SK-N-SH (cell line): ENCODE measurements at regions not wholly inside any gene's neighbourhood (a gene's known extent, or its start where the extent isn't known, plus 50 kb on each side); places are given as distances from the start of the nearest gene placed in this dataset.

Experiments
- CTCF ChIA-PET: fragments of 300-600, 350-600 bp; formaldehyde crosslinking; extraction: SDS; loops from one replicate; lab custom pipeline; 2021; lab: Yijun Ruan, JAX
- POLR2A ChIA-PET: fragments of 350-600 bp; sonication (Branson Sonifier 250); formaldehyde crosslinking; extraction: SDS; loops from one replicate; lab custom pipeline; 2020; ENCODE audit warnings: antibody characterized with exemption, inconsistent platforms; lab: Yijun Ruan, JAX
- DNase-seq: peaks from one replicate; pipeline ENCODE4 v3.0.0; 2012
- H2AFZ ChIP-seq: fragments of 200-600 bp; sonication (generic); 2 replicates; pipeline ENCODE4 v1.8.1; 2016; ENCODE audit warnings: antibody characterized with exemption, mild to moderate bottlenecking, low read depth
- H3F3A ChIP-seq: fragments of 200-600 bp; sonication (generic); replicated peaks from 2 replicates; pipeline ENCODE3; 2016; ENCODE audit warnings: antibody characterized with exemption, mild to moderate bottlenecking; ENCODE audit not compliant: insufficient read depth
- H3K27ac ChIP-seq, 2 experiments: fragments of 200-500 bp in 1 of 2; fragments of 200-600 bp in 1 of 2; sonication (Bioruptor generic) in 1 of 2; sonication (generic), shearing (Covaris generic) in 1 of 2; 2 replicates each; pipeline versions ENCODE4 v1.5.1 to v1.6.1; 2014 to 2016; ENCODE audit warnings: low read depth in 2 of 2, inconsistent platforms in 1 of 2, low read length in 1 of 2, mild to moderate bottlenecking in 1 of 2, mixed read lengths in 1 of 2
- H3K27me3 ChIP-seq: fragments of 200-600 bp; sonication (generic), shearing (Covaris generic); 2 replicates; pipeline ENCODE4 v1.6.1; 2016; ENCODE audit warnings: mixed run types; ENCODE audit not compliant: insufficient read depth
- H3K36me3 ChIP-seq, 2 experiments: fragments of 200-500 bp in 1 of 2; fragments of 200-600 bp in 1 of 2; sonication (Bioruptor generic) in 1 of 2; sonication (generic) in 1 of 2; replicated peaks in 1 of 2; 2 replicates each; pipeline versions ENCODE3 to v1.5.1; 2014 to 2016; ENCODE audit warnings: low read length in 1 of 2, mild to moderate bottlenecking in 1 of 2; ENCODE audit not compliant: insufficient read depth in 2 of 2, control insufficient read depth in 1 of 2
- H3K4me1 ChIP-seq, 2 experiments: fragments of 200-500 bp in 1 of 2; fragments of 200-600 bp in 1 of 2; sonication (Bioruptor generic) in 1 of 2; sonication (generic), shearing (Covaris generic) in 1 of 2; 2 replicates each; pipeline versions ENCODE4 v1.5.1 to v1.6.1; 2014 to 2016; ENCODE audit warnings: low read depth in 1 of 2, low read length in 1 of 2, mixed run types in 1 of 2; ENCODE audit not compliant: insufficient read depth in 2 of 2, control insufficient read depth in 1 of 2
- H3K4me2 ChIP-seq: fragments of 200-600 bp; sonication (generic), shearing (Covaris generic); 2 replicates; pipeline ENCODE4 v1.6.1; 2017; ENCODE audit warnings: mixed run types
- H3K4me3 ChIP-seq, 2 experiments: fragments of 200-500 bp in 1 of 2; fragments of 200-600 bp in 1 of 2; sonication (Bioruptor generic) in 1 of 2; sonication (generic), shearing (Covaris generic) in 1 of 2; 2 replicates each; pipeline versions ENCODE4 v1.5.1 to v1.8.1; 2014 to 2016; ENCODE audit warnings: low read depth in 2 of 2, inconsistent platforms in 1 of 2, low read length in 1 of 2, mild to moderate bottlenecking in 1 of 2, mixed read lengths in 1 of 2, moderate library complexity in 1 of 2
- H3K79me2 ChIP-seq: fragments of 200-600 bp; sonication (generic); 2 replicates; pipeline ENCODE4 v1.8.1; 2017; ENCODE audit warnings: mild to moderate bottlenecking; ENCODE audit not compliant: insufficient read depth
- H3K9ac ChIP-seq: fragments of 200-600 bp; sonication (generic); 2 replicates; pipeline ENCODE4 v1.6.1; 2017; ENCODE audit warnings: mixed run types
- H3K9me2 ChIP-seq: fragments of 200-600 bp; sonication (generic); 2 replicates; pipeline ENCODE4 v1.6.1; 2017; ENCODE audit warnings: mixed run types
- H3K9me3 ChIP-seq: fragments of 200-600 bp; sonication (generic); 2 replicates; pipeline ENCODE4 v1.6.1; 2017; ENCODE audit warnings: mixed run types, mild to moderate bottlenecking, moderate library complexity
- H4K20me1 ChIP-seq: fragments of 200-600 bp; sonication (generic); 2 replicates; pipeline ENCODE4 v1.6.1; 2017; ENCODE audit warnings: mild to moderate bottlenecking, mixed run types; ENCODE audit not compliant: insufficient read depth
- CHD2 ChIP-seq: fragments of 150-350 bp; IDR thresholded peaks from 2 replicates; pipeline ENCODE4 v1.6.1; 2018; ENCODE audit warnings: low read length; ENCODE audit not compliant: partially characterized antibody
- CTCF ChIP-seq: fragments of 200-600 bp; sonication (generic); IDR thresholded peaks from 2 replicates; pipeline ENCODE4 v1.6.1; 2017; ENCODE audit warnings: antibody characterized with exemption, mild to moderate bottlenecking, moderate library complexity
- EP300 ChIP-seq, 2 experiments: IDR thresholded peaks; 2 replicates each; pipeline versions ENCODE4 v1.4.0 to v1.6.1; 2012; ENCODE audit warnings: borderline replicate concordance in 1 of 2, low read depth in 1 of 2, low read length in 1 of 2
- FOSL2 ChIP-seq: IDR thresholded peaks from 2 replicates; pipeline ENCODE4 v1.4.0; 2012; ENCODE audit warnings: low read depth, mild to moderate bottlenecking, moderate library complexity, borderline replicate concordance
- GABPA ChIP-seq: IDR thresholded peaks from 2 replicates; pipeline ENCODE4 v1.4.0; 2012; ENCODE audit warnings: low read depth, mild to moderate bottlenecking
- GATA2 ChIP-seq: sonication (generic); formaldehyde crosslinking; IDR thresholded peaks from 2 replicates; pipeline ENCODE4 v1.5.0; 2020; ENCODE audit warnings: mild to moderate bottlenecking, missing genetic modification reagents
- IRF3 ChIP-seq: fragments of 150-350 bp; IDR thresholded peaks from 2 replicates; pipeline ENCODE4 v1.6.1; 2016; ENCODE audit warnings: mild to moderate bottlenecking, low read depth, low read length
- JUND ChIP-seq: IDR thresholded peaks from 2 replicates; pipeline ENCODE4 v1.4.0; 2012
- MAX ChIP-seq: IDR thresholded peaks from 2 replicates; pipeline ENCODE4 v1.4.0; 2012; ENCODE audit warnings: low read depth
- MEF2A ChIP-seq: IDR thresholded peaks from 2 replicates; pipeline ENCODE4 v1.4.0; 2012; ENCODE audit warnings: low read depth, borderline replicate concordance
- MXI1 ChIP-seq: IDR thresholded peaks from 2 replicates; pipeline ENCODE4 v1.6.1; 2012; ENCODE audit warnings: mild to moderate bottlenecking, low read depth, low read length, improper control_type of control experiment
- NFIC ChIP-seq: IDR thresholded peaks from 2 replicates; pipeline ENCODE4 v1.4.0; 2012; ENCODE audit warnings: borderline replicate concordance
- PBX3 ChIP-seq: IDR thresholded peaks from 2 replicates; pipeline ENCODE4; 2012
- POLR2AphosphoS5 ChIP-seq: IDR thresholded peaks from 2 replicates; pipeline ENCODE4 v1.6.1; 2012; ENCODE audit warnings: low read depth, low read length
- RCOR1 ChIP-seq: fragments of 150-350 bp; IDR thresholded peaks from 2 replicates; pipeline ENCODE4 v1.6.1; 2017; ENCODE audit warnings: antibody characterized with exemption, low read length
- RFX5 ChIP-seq: IDR thresholded peaks from 2 replicates; pipeline ENCODE4 v1.6.1; 2012; ENCODE audit warnings: mild to moderate bottlenecking, improper control_type of control experiment, low read length
- TCF12 ChIP-seq: IDR thresholded peaks from 2 replicates; pipeline ENCODE4 v1.4.0; 2012
- TEAD4 ChIP-seq: IDR thresholded peaks from 2 replicates; pipeline ENCODE4 v1.4.0; 2012; ENCODE audit warnings: mild to moderate bottlenecking, borderline replicate concordance; ENCODE audit not compliant: insufficient read depth
- WGBS: methylation state at CpG from one replicate; pipeline ENCODE4 v1.1.6; 2017; ENCODE audit warnings: low lambda C conversion rate; 5-methylcytosine and 5-hydroxymethylcytosine counted together

GRCh38 chr18:67600181-67601180, 84.0 kb upstream of the DSEL start (continued):
- no peak for TF ChIP-seq MAX
- peak; percentile 53; the same call in 1 of the 2 replicates for TF ChIP-seq MEF2A
- TF ChIP-seq GABPA = no peak
- TF ChIP-seq IRF3 = no peak
- TF ChIP-seq, all 33 proteins: peak for 12

GRCh38 chr18:67599277-67599676, 82.8 kb upstream of the DSEL start:
- ChIA-PET POLR2A (no interaction called here), CTCF (interaction anchor here (1.0 kb wide), 1 partner anchor 83 kb away, joined by 3 read pairs; no protein-coding TSS in a partner anchor)
- no peak overlapping the region for H3K4me2 ChIP-seq
- TF ChIP-seq PBX3 = peak; percentile 29
- no peak; the same call in 1 of the 2 replicates for TF ChIP-seq TEAD4
- no peak for TF ChIP-seq MEF2A
- TF ChIP-seq NFIC = no peak
- no peak for TF ChIP-seq CTCF
- TF ChIP-seq EP300 (IDR thresholded peaks at IDR 0.05; ENCODE audit: borderline replicate concordance in 1 of 2, low read depth in 1 of 2, low read length in 1 of 2) = peak in 1 of 2 experiments; percentile 88; a peak in 2 of 4 replicates
- TF ChIP-seq RCOR1 = peak; percentile 99
- TF ChIP-seq TCF12 = peak; percentile 90
- peak; percentile 90 for TF ChIP-seq GATA2 (CRISPR knock-in tag)
- peak; percentile 39; the same call in 1 of the 2 replicates for TF ChIP-seq FOSL2
- TF ChIP-seq JUND = peak; percentile 57; the same call in 1 of the 2 replicates
- peak; percentile 51; the same call in 1 of the 2 replicates for TF ChIP-seq POLR2AphosphoS5
- TF ChIP-seq IRF3 = no peak
- TF ChIP-seq CHD2 = peak; percentile 83
- TF ChIP-seq RFX5 = no peak
- TF ChIP-seq MXI1 = no peak
- H3K36me3 ChIP-seq = no peaks in the 10 kb centered on the region
- WGBS = 30% methylated on average over 2 of the region's 2 CpGs
- no peaks in the 10 kb centered on the region for H4K20me1 ChIP-seq
- H3F3A ChIP-seq = no peaks in the 10 kb centered on the region
- H3K4me3 ChIP-seq = no peak overlapping the region
- no peak overlapping the region; a peak in 1 of 4 replicates for H3K27ac ChIP-seq
- H2AFZ ChIP-seq = no peak overlapping the region
- H3K9me2 ChIP-seq = no peaks in the 10 kb centered on the region
- no peaks in the 10 kb centered on the region for H3K27me3 ChIP-seq
- DNase-seq = peak; percentile 57
- H3K4me1 ChIP-seq = peaks cover 12 to 14% of the 10 kb centered on the region in 2 experiments; a peak in 3 of 4 replicates
- no peaks in the 10 kb centered on the region for H3K79me2 ChIP-seq
- no peak overlapping the region for H3K9ac ChIP-seq
- H3K9me3 ChIP-seq = no peaks in the 10 kb centered on the region
